Amniotic stem cell (primary cell): ENCODE measurements at regions not wholly inside any gene's neighbourhood (a gene's known extent, or its start where the extent isn't known, plus 50 kb on each side); places are given as distances from the start of the nearest gene placed in this dataset.
"Not testable (repeated sequence)": the region's sequence is repeated elsewhere in the genome, so short reads cannot be mapped to it uniquely, and the experiment has no call there.

Source experiments
- DNase-seq: peaks from one replicate; lab custom pipeline; 2025; lab: John Stamatoyannopoulos, UW

DNA sequence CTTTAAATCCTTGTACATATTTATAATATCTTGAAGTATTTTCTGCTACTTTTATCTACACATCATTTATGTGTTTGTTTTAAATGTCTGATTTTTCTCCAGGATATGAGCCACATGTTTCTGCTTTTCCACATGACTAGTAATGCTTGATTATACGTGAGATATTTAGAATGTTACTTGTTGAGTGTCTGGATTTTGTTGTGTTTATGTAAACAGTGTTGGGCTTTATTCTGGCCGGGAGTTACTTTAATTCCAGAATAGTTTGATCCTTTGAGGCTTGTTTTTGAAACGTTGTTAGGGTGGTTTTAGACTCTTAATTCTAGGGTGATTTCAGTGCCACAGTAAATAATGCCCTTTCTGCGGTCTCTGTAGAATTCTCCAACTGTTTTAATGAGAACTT is 252.9 kb downstream of the BLID start:
- DNase-seq, result no peak

DNA sequence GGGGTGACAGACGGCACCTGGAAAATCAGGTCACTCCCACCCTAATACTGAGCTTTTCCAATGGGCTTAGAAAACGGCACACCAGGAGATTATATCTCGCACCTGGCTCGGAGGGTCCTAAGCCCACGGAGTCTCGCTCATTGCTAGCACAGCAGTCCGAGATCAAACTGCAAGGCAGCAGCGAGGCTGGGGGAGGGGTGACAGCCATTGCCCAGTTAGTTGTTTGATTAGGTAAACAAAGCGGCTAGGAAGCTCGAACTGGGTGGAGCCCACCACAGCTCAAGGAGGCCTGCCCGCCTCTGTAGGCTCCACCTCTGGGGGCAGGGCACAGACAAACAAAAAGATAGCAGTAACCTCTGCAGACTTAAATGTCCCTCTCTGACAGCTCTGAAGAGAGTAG is 260.9 kb downstream of the BLID start:
- DNase-seq, result not testable (repeated sequence)

DNA sequence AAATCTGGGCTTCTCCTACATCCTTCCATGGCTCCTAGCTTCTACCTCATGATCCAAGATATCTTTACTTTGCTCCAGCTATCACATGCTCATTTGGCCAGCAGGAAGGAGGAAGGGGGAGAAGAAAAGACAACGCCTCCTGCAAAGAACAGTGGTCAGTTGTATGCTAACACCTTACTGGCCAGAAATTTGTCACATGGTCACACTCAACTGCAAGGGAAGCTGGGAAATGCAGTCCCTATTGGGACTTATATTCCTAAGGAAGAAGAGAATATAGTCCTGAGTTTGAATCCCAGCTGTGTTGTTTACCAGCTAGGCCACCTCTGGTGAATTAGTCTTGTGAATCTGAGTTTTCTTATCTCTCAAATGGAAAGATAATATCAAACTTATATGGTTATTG is 272.0 kb downstream of the BLID start:
- DNase-seq, result no peak

DNA sequence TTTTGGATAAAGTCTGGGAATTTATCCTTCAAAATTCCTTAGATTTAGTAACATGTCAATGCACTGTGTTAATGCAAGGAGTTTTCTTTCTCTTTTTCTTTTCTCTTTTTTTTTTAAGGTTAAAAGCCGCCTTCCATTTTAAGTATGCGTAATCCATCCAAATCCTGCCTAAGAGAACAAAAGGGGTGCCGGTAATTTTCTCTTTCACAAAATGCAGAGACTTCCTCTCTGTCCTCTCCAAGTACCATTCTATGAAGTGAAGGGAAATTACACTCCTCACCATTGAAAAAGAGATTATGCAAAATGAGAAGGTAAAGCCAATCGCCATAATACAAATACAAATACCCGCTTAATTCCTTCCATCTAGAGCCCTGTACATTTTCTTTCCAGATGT is 273.8 kb downstream of the BLID start:
- DNase-seq, result no peak

DNA sequence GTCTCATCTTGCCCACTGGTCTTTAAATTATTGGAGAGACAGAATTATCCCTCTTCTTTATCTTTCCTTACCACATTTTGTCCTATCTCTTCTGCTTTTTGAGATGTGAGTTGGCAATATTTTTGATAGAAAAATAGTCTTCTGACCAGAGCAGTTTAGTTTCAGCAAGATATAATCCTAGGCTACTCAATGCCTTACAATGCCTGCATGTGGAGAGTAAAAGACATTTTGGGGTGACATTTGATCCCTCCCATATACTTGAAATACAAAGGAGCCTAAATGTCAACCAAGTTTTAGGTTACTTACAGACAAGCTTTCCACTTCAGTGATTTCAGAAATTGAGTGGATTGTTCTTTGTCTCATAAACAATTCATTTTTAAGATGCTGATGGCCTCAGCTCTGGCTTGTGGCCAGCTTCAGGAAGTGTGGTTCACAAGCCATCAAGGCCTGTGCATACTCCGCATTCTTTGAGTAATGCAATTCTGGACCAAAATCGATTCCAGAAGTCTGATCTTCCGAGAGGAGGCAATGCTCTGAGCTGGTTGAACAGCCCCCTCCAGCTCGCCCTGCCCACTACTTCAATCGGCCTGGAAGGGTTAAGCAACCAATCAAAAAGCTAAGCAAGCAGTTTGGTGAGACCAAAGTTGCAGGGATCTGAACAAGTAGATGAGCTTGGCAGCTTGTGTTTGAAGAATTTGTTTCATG is 274.4 kb downstream of the BLID start:
- DNase-seq, result peak; percentile 10

DNA sequence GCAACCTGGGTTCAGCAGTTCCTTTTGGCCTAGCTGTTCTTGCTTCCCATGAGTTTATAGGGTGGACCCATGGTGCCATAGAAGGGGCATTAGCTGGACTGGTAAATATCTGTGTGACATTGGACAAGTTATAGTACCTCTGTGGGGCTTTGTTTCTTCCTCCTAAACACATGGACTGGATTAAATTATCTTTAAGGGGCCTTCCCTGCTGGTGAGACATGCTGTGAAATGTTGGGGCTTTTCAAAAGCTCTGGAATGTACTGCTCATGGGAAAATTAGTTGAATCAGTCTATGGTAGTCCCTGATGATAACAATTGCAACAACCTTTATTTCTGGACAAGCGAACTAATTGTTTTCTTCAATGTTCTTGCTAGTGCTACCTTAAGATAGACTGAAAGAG is 276.2 kb downstream of the BLID start:
- DNase-seq, result no peak

DNA sequence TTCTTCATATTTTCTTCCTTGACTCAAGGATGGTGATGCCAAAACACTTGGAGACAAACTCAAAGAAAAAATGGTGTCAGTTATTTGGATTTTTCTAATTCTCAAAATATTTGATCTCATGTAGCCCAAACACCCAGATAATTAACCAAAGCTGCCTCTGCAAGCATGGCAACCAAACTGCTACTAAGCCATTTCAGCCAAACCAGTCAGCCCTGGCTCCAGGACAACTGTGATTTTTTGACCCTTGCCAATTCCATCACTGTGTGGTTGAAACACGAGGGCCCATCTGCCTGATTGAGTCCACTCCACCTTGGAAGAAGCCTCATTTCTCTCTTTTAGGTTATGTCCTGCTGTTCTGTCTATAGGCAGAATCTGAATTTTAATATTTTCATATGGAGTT is 277.4 kb downstream of the BLID start:
- no peak for DNase-seq

DNA sequence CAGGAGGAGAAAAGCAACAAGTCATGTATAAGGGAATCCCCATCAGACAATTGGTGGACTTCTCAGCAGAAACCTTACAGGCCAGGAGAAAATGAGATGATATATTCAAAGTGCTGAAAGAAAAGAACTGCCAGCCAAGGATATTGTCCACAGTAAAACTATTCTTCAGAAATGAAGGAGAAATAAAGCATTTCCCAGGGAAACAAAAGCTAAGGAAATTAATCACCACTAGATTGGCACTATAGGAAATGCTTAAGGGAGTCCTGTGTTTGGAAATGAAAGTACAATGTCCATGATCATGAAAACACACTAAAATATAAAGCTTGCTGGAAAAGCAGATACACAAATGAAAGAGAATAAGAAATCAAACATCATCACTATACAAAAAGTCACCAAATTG is 282.0 kb downstream of the BLID start:
- DNase-seq, result no peak

DNA sequence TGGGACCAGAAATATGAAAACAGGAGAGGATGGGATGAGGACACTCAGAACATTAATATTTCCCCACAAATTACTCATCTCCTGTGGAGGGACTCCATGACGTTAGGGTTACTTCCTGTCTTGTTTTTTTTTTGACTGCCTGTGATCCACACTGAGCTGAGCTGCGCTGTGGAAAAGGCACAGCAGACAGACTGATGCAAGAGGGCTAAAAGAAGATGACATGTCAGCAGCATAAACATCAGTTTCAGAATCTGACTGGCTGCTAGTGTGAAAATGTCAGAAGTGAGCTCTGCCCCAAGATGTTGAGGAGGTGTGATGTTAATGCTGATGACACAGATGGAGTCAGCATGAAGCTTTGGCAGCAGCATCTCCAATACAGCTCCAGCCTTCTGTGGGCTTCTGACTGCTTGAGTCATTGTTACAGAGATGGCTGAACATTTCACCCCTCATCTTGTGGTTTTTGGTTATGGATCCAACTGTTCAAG is 286.8 kb downstream of the BLID start:
- DNase-seq, result peak; percentile 87

DNA sequence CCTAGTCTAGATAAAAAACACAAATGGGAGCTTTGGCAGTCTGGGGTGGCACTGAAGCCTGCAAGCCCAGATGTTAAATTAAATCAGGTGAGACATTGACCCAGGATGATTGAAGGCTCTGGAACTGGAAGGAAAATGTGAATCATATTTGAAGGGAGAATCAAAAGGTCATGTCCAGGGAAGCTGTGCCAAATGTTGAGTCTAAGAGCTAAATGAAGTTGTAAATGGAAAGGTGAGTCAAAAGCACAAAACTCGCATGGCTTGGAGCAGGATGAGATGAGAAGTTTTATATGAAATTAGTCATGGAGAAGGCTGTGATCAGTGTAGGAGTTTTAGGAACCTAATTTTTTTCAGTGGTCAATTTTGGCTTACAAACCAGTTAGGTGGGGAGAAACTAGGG is 301.1 kb downstream of the BLID start:
- DNase-seq, result no peak

DNA sequence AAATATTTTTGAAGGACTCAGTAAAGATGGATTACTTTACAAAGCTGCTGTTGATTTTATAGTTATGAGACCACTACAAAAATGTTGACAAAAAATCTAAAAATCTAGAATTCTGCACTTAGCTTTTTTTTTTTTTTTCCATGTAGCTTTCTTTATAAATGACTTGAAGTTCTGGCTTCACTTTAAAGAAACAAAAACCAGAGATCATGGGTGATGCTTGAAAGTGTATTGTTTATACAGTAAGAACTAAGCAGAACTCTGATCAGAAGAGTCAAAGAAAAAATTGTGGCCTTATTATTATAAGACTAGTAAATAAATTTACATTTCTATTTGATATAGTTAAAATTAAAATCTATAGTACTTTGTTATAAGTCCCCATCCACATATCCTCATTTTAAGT is 301.7 kb downstream of the BLID start:
- no peak for DNase-seq

DNA sequence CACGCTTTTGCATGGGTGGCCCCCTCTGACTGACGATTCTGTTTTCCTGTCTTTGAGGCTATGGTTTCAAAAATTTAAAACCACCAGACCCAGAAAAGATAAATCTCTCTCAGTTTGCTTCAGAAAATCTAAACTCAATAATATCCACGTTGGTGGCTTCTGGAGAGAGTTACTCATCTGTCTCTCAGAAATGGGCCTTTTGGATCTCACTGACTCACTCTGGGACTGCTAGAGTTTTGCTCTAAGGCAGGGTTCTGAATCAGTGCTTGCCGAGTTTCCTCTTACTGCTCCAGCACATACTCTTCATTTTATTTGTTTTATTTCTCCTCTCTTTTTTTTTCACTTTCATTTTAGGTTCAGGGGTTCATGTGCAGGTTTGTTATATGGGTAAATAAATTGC is 305.7 kb downstream of the BLID start:
- DNase-seq, result peak; percentile 68

DNA sequence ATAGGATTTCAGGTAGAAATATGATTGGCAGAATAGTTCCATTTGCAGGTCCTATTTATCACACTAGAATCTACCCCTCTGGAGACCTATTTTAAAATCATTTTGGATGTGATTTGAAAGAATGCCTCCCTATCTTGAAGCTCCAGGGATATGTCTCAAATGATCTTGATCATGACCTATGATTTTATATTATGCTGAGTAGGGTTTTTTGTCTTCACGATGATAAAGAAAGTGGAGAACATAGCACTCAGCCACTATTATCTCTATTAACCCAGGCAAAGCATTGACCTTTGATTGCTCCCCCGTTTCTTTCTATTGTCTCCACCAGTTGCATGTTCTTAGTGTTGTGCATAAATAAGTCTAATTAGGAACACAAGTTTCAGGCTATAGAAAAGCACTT is 307.9 kb downstream of the BLID start:
- DNase-seq, result no peak

DNA sequence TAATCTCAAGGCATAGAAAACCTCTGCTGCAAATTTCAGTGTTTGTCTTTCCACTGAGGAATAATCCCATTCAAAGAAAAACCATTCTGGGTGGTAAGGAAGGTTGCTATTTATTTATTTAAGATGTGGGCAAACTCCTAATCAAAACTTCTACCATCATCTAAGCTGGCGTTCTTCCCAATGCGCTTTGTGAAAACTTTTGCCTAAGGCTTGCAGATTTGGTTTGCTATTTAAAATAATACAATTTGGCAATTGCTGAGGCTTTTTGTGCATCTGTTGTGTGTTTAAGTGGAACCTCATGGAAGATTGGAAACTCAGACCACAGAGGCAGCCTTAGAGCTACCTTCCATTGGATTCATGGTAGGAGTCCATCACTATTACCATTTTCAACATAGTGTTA is 309.0 kb downstream of the BLID start:
- no peak for DNase-seq

DNA sequence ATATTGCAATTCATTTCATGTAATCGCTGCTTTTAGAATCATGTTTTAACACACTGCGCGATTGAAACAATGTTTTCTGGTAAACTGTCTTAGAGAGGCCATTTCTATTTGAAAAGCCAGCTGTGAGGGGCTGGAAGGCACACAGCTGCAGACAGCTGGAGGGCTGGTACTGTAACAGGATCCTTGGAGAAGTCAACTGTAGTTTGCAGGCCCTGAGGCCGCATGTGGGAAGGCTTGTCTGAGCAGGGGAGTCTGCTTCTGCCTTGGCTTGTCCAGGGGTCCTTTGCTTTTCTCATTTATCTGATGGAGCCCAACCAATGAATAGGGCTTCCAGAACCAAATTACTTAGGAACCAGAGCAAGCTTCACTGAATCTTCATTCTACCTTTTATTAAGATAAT is 313.5 kb downstream of the BLID start:
- DNase-seq, result no peak

DNA sequence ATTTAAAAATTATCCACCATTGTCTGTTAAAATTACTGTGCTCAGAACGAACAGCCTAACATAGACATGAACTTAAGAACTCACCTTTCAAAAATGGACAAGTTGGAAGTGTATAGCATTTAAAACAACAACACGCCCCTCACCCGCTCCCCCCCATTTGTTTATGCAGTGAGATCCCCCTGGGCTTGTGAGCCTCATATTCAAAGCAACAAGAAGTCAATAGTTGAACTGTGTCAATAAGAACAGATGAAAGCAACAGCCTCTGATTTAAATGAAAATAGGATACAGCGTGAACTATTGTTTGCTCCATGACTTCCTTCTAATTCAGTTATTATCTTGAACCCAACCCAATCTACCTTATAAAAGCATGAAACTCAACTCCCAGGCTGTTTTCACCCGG is 314.2 kb downstream of the BLID start:
- DNase-seq, result no peak

DNA sequence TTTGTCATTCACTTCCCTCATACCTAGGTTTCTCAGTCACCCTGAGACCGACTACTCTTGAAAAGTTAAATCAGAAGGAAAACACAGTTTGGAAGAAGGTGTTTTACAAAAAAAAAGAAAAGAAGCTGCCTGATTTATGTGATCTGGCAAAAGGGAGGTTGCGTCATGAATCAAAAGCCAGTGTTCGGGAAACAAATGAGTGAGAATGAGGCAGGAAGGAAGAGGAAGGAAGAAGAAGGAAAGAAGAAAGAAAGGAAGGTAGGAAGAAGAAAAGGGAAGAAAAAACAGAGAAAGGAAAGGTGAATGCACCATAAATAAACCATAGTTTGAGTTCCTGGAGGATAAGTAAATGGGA is 314.6 kb downstream of the BLID start:
- DNase-seq, result no peak

DNA sequence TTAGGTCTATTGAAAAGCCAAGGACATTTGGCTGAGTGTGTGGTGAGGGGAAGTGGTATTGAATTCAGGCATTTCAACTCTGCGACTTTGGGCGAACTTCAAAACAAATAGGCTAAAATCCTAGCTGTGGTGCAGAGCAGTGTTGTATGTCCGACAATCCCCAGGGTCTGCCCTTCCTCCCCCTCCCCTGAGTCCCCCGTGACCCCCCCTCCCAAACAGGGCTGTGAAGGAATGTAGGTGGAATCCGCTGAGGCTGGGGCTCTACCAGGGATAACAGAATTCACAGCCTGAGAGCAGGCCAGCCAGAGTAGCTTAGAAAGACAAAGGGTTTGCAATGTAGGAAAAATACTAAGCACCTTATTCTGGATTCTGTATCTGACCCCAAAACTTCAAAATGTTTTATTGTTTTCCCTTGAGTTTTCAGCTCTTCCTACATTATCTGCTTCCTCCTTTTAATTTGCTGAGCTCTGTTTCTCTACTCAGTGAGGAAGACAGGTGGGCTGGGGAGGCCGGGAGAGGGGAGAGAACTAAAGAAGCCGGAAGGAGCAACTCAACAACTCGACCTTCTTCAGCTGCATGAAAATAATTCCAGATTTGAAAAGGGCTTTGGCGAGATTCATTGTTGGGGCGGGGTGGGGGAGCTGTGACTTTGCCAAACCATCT is 315.2 kb downstream of the BLID start:
- DNase-seq, result no peak

DNA sequence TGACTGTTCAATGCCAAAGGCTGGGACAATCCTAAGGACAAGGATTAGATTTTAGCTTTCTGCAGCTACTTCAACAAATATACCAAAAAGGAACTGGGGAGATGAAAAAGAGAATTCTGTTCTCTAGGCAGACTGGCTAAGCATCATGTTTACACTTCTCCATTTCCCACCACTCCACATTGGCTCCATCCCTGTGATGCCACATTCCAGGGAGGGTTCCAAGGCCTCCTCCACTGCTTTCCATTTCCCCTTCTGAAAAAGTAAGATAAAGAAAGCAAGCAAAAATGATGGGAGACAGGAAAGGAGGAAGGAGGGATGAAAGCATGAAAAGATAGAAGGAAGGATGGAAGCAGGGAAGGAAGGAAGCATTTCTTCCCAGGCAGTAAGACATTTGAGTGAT is 315.8 kb downstream of the BLID start:
- DNase-seq, result no peak

DNA sequence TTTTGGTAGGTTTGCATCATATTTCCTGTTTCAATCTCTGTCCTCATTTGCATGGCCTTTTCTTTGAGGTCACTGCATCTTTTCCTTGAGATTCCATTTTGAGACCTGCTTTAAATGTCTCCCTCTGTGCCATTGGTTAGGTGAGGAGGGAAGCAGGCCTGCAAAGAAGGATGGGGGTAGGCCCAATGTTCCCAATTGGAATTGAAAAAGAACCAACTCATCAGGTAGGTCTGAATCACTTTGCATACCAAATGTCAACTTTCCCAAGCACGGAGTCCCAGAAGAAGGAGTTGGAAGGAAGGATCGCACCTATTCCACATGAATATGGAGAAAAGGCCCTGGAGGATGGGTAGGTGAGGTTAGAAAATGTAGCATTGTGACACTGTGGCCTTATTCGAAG is 318.5 kb downstream of the BLID start:
- no peak for DNase-seq

DNA sequence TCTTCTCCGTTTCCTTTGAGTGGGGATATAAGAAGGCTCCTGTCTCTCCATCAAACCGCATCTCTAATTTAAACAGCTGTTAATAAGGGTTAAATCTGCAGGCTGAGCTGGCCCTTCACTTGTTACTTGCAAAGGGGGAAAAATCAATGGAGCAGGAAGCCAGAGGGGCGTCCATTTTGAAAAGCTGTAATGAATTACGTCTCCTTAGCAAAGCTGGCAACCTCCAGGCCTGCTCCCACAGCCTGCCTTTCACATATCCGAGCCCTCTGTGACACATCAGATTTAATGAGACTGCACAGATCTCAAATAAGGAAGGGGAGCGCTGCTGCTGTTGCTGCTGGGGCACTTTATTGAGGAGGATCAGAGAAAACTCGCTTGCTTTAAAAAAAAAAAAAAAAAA is 320.8 kb downstream of the BLID start:
- no peak for DNase-seq

DNA sequence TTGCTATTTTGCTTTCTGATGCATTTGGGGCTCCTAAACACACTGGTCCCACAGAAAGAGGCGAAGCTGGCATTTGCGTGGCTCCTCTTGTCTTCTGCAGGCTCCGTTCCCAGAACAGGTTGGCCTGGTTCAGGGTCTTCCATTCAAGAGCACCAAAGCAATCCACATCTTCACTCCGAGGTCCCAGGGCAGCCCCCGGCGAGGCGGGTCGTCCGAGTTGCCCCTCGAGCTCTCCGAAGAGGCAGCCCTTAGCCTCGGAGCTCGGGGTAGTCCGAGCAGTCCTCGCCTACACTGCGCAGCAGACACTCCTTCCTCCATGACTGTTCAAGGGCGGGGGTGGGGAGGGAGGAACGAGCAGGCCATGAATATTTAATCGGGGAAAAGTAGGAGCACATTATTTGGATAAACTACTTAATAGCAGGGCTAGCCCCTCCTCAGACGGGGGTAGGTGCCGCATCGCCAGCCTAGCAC is 321.3 kb downstream of the BLID start:
- DNase-seq, result no peak

DNA sequence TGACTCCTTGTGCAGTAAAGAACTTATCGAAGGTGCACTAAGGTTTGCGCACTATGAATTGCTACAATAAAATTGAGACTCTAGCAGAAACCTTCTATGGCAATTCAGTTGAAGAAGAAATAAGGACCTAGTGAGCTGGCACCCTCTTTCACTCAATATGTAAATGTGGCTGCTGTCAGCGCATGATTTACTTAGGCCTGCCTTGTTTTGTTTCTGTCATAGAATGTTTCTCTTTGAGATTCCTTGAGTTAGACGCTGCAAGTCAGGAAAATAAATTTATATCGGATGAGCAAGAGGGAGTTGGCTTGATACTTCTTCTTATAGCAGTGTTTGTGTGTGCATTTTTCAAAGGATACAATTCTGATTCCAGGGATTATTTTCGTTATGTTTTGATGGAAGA is 322.1 kb downstream of the BLID start:
- DNase-seq, result no peak

DNA sequence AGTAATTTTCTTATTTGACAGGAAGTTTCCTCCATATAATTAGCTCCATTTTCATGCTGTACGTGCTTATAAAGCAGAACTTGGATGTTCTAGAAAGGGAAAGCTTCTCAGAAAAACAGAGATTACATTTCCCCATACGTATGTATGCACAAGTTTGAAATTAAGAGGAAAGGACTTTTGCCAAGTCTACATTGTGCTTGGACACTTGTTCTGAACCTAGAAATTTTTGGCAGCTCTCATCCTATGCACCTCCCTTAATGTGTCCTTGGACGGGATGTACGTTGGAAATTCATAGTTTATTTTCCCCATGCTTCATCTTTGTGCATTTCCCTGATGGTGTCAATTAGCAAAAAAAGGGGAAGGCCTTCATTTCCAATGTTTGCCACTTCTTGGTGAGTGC is 322.7 kb downstream of the BLID start:
- DNase-seq, result no peak
